ENCODE measurements at regions not wholly inside any gene's neighbourhood (a gene's known extent, or its start where the extent isn't known, plus 50 kb on each side); places are given as distances from the start of the nearest gene placed in this dataset.

GRCh38 chr12:68560851-68561422 is 49.8 kb upstream of the RAP1B start:
- DNase-seq, result no peak

All from activated naive CD4-positive, alpha-beta T cell treated with anti-CD3 and anti-CD28 coated beads, Interleukin-2, amount 50 U/mL, for 16 hours (primary cell).